ENCODE measurements at regions not wholly inside any gene's neighbourhood (a gene's known extent, or its start where the extent isn't known, plus 50 kb on each side); places are given as distances from the start of the nearest gene placed in this dataset.

DNA sequence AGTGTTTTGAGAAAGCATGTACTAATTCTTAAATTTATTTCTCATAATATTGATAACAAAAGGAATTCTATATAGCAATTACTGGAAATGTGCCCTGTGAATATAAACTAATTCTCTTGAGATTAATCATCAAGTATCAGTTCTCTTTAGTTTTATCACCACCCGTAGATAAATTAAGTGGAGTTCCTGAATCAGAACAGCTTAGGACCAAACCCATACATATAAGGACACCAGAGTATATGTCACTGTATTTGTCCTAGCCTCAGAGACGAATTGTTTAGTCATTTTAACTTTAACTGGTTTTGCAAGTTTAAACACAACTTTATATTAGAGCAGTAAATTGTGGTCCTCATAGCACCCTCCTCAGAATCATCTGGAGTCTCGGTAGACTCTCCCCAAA lies 572.0 kb downstream of the UTRN start:
- WGBS, 2 donors, result 37 to 52% methylated on average over 3 of the region's 3 CpGs
- intact Hi-C loops (cut with DNase I), result no loop called here
- no peak overlapping the region for H3K4me3 ChIP-seq
- TF ChIP-seq POLR2A (IDR thresholded peaks at IDR 0.05), result no peak
- TF ChIP-seq, protein P1, sequence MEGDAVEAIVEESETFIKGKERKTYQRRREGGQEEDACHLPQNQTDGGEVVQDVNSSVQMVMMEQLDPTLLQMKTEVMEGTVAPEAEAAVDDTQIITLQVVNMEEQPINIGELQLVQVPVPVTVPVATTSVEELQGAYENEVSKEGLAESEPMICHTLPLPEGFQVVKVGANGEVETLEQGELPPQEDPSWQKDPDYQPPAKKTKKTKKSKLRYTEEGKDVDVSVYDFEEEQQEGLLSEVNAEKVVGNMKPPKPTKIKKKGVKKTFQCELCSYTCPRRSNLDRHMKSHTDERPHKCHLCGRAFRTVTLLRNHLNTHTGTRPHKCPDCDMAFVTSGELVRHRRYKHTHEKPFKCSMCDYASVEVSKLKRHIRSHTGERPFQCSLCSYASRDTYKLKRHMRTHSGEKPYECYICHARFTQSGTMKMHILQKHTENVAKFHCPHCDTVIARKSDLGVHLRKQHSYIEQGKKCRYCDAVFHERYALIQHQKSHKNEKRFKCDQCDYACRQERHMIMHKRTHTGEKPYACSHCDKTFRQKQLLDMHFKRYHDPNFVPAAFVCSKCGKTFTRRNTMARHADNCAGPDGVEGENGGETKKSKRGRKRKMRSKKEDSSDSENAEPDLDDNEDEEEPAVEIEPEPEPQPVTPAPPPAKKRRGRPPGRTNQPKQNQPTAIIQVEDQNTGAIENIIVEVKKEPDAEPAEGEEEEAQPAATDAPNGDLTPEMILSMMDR (IDR thresholded peaks at IDR 0.05), result no peak
- no peak overlapping the region for H3K27ac ChIP-seq
- H3K4me1 ChIP-seq, result no peaks in the 10 kb centered on the region
- H3K9me3 ChIP-seq, result no peaks in the 10 kb centered on the region
- H3K27me3 ChIP-seq, result no peaks in the 10 kb centered on the region
- DNase-seq (no peak), ATAC-seq (no peak)
- peaks cover 0 to 8% of the 10 kb centered on the region in 2 donors for H3K36me3 ChIP-seq (replicated peaks in 1 of 2; ENCODE audit: insufficient read depth in 1 of 2, low read depth in 2 of 2)

DNA sequence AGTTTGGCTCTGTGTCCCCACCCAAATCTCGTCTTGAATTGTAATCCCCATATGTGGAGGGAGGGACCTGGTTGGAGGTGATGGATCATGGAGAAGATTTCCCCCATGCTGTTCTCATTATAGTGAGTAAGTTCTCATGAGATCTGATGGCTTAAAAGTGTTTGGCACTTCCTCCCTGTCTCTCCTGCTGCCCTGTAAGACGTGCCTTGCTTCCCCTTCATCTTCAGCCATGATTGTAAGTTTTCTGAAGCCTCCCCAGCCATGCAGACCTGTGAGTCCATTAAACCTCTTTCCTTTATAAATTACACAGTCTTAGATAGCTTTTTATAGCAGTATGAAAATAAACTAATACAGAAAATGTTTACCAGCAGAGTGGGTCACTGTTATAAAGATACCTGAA lies 577.6 kb downstream of the UTRN start:
- Histone ChIP-seq H3K4me1 (no peaks in the 10 kb centered on the region), H3K27ac (no peak overlapping the region), H3K27me3 (no peaks in the 10 kb centered on the region), H3K4me3 (no peak overlapping the region), H3K36me3 (replicated peaks in 1 of 2; ENCODE audit: insufficient read depth in 1 of 2, low read depth in 2 of 2) (no peaks in the 10 kb centered on the region), H3K9me3 (peaks cover 0 to 12% (median 0%) of the 10 kb centered on the region in 3 donors)
- WGBS, 2 donors, result 78 to 83% methylated on average over 2 of the region's 2 CpGs
- no peak for DNase-seq
- intact Hi-C loops (cut with DNase I), result no loop called here
- no peak for TF ChIP-seq POLR2A (IDR thresholded peaks at IDR 0.05)
- TF ChIP-seq, protein P1 (IDR thresholded peaks at IDR 0.05), result no peak
- no peak for ATAC-seq

DNA sequence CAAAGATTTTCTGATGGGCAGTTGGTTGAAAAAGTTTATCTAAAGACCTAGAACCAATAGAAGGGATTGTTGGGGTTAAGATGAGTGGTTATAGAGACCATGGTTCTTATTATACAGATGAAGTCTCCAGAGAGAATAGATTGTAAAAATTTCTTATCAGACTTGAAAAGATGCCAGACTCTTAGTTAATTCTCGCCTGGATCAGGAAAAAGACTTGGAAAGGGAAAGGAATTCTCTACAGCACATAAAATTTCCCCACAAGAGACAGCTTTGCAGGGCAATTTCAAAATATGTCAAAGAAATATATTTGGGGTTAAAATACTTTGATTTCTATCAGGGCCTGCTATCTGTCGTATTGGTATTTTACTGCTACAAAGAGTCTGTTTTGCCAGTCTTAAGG lies 582.6 kb downstream of the UTRN start:
- no peaks in the 10 kb centered on the region for H3K4me1 ChIP-seq
- peaks cover 0 to 12% (median 0%) of the 10 kb centered on the region in 3 donors for H3K9me3 ChIP-seq
- no peak overlapping the region for H3K27ac ChIP-seq
- H3K36me3 ChIP-seq (replicated peaks in 1 of 2; ENCODE audit: insufficient read depth in 1 of 2, low read depth in 2 of 2), result no peaks in the 10 kb centered on the region
- intact Hi-C loops (cut with DNase I), result no loop called here
- TF ChIP-seq POLR2A (IDR thresholded peaks at IDR 0.05), result no peak
- TF ChIP-seq, protein P1 (IDR thresholded peaks at IDR 0.05), result no peak
- ATAC-seq (no peak), DNase-seq (no peak)
- no peaks in the 10 kb centered on the region for H3K27me3 ChIP-seq
- WGBS, 2 donors, result 44% methylated on average over 2 of the region's 2 CpGs
- H3K4me3 ChIP-seq, result no peak overlapping the region

DNA sequence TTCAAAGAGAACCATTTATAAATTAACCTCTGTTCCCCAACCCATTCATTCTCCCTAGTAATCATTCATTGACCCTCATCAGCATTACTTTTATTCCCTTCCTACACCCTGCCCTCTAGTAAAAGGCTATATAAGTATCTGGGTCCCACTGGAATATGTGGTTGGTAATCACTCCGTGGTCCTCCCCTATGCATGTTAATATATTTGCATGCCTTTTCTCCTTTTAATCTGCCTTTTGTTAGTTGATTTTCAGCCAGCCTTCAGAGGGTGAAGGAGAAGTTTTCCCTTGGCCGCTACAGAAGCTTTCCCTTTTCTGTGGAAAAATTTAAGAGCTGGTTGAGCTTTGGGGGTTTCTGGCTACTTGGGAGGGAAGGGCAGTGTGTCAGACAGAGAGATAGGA lies 585.6 kb downstream of the UTRN start:
- no peaks in the 10 kb centered on the region for H3K9me3 ChIP-seq

More for the DNA sequence above, 585.6 kb downstream of the UTRN start:
- no peak overlapping the region for H3K27ac ChIP-seq
- H3K4me3 ChIP-seq, result no peak overlapping the region
- no peaks in the 10 kb centered on the region for H3K27me3 ChIP-seq
- intact Hi-C loops (cut with DNase I), result no loop called here
- 55 to 71% methylated on average over 2 of the region's 2 CpGs for WGBS, 2 donors
- TF ChIP-seq, protein P1 (IDR thresholded peaks at IDR 0.05), result no peak
- no peak for TF ChIP-seq POLR2A (IDR thresholded peaks at IDR 0.05)
- no peak for ATAC-seq
- no peaks in the 10 kb centered on the region for H3K4me1 ChIP-seq
- DNase-seq, result no peak
- H3K36me3 ChIP-seq (replicated peaks in 1 of 2; ENCODE audit: insufficient read depth in 1 of 2, low read depth in 2 of 2), result no peaks in the 10 kb centered on the region
